Karpas-422 (cell line): ENCODE measurements at regions not wholly inside any gene's neighbourhood (a gene's known extent, or its start where the extent isn't known, plus 50 kb on each side); places are given as distances from the start of the nearest gene placed in this dataset.

Source experiments
- DNase-seq: peaks from one replicate; pipeline ENCODE4 v3.0.0-alpha.2; 2015
- H2AFZ ChIP-seq: fragments of 200-600 bp; sonication (generic); 2 replicates; pipeline ENCODE4 v1.6.1; 2014; ENCODE audit warnings: antibody characterized with exemption, low read length, mixed read lengths
- H3K27ac ChIP-seq: fragments of 200-600 bp; sonication (generic); 2 replicates; pipeline ENCODE4 v1.5.1; 2014; ENCODE audit warnings: mild to moderate bottlenecking, low read length, moderate library complexity
- H3K27me3 ChIP-seq: fragments of 200-600 bp; sonication (generic); 2 replicates; pipeline ENCODE4 v1.6.1; 2014; ENCODE audit warnings: low read length, mixed read lengths
- H3K36me3 ChIP-seq: fragments of 200-600 bp; sonication (generic); 2 replicates; pipeline ENCODE4 v1.6.1; 2014; ENCODE audit warnings: low read length, mixed read lengths; ENCODE audit not compliant: insufficient read depth
- H3K4me1 ChIP-seq: fragments of 200-600 bp; sonication (generic); 2 replicates; pipeline ENCODE4 v1.6.1; 2014; ENCODE audit warnings: mild to moderate bottlenecking, low read length, mixed read lengths
- H3K4me2 ChIP-seq: fragments of 200-600 bp; sonication (generic); 2 replicates; pipeline ENCODE4 v1.6.1; 2014; ENCODE audit warnings: low read length, low read depth, mild to moderate bottlenecking; ENCODE audit not compliant: poor library complexity, severe bottlenecking
- H3K4me3 ChIP-seq: fragments of 200-600 bp; sonication (generic); 2 replicates; pipeline ENCODE4 v1.5.1; 2014; ENCODE audit warnings: mild to moderate bottlenecking, antibody characterized with exemption, low read length, mixed read lengths
- H3K79me2 ChIP-seq: fragments of 200-600 bp; sonication (generic); 2 replicates; pipeline ENCODE4 v1.6.1; 2014; ENCODE audit warnings: mild to moderate bottlenecking, low read length, mixed read lengths
- H3K9ac ChIP-seq: fragments of 200-600 bp; sonication (generic); 2 replicates; pipeline ENCODE4 v1.6.0; 2014; ENCODE audit warnings: low read length
- H3K9me2 ChIP-seq: fragments of 200-600 bp; sonication (generic), shearing (Covaris generic); replicated peaks from 2 replicates; pipeline ENCODE4 v1.6.0; 2014; ENCODE audit warnings: mild to moderate bottlenecking, low read length, moderate library complexity; ENCODE audit not compliant: insufficient read depth
- H3K9me3 ChIP-seq: fragments of 300-700, 200-600 bp; sonication (generic); 2 replicates; pipeline ENCODE4 v1.6.1; 2014; ENCODE audit warnings: low read length, mixed read lengths
- H4K20me1 ChIP-seq: fragments of 200-600 bp; sonication (generic); 2 replicates; pipeline ENCODE4 v1.6.1; 2014; ENCODE audit warnings: mild to moderate bottlenecking, antibody characterized with exemption, low read length, low read depth; ENCODE audit not compliant: insufficient read depth

DNA sequence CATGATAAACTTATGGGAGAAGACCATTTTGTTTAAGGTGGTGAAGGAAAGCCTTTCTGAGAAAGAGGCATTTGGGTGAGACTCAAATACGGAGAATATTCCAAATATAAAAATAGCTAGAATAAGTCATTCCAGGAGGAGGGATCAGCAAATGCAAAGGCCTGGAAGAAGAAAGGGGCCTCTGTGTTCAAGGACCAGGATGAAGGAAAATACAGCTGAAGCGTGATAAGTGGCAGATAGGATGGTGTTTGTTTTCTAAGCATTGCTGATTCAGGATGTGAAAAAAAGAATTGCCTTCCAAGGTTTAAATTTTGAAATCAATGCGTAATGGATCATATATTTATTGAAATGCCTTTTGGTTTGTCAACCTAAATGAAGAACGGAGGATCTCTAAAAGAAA lies 59.4 kb upstream of the CAST start:
- H3K36me3 ChIP-seq: no peaks in the 10 kb centered on the region
- H3K9me3 ChIP-seq: no peaks in the 10 kb centered on the region
- no peak overlapping the region for H3K4me2 ChIP-seq
- no peak overlapping the region for H3K9ac ChIP-seq
- DNase-seq: no peak
- H4K20me1 ChIP-seq: no peaks in the 10 kb centered on the region
- no peaks in the 10 kb centered on the region for H3K9me2 ChIP-seq
- no peak overlapping the region for H3K27ac ChIP-seq
- H3K4me1 ChIP-seq: no peaks in the 10 kb centered on the region
- no peak overlapping the region for H3K4me3 ChIP-seq
- no peaks in the 10 kb centered on the region for H3K79me2 ChIP-seq
- no peaks in the 10 kb centered on the region for H3K27me3 ChIP-seq
- H2AFZ ChIP-seq: no peak overlapping the region

GRCh38 chr5:96605144-96605837 lies 56.9 kb upstream of the CAST start:
- H3K9me2 ChIP-seq: no peaks in the 10 kb centered on the region
- no peaks in the 10 kb centered on the region for H3K79me2 ChIP-seq
- no peak overlapping the region for H3K4me3 ChIP-seq
- no peaks in the 10 kb centered on the region for H3K9me3 ChIP-seq
- H3K9ac ChIP-seq: no peak overlapping the region
- no peaks in the 10 kb centered on the region for H3K4me1 ChIP-seq
- H3K4me2 ChIP-seq: no peak overlapping the region
- no peak overlapping the region for H3K27ac ChIP-seq
- no peak for DNase-seq
- no peaks in the 10 kb centered on the region for H3K27me3 ChIP-seq
- H4K20me1 ChIP-seq: no peaks in the 10 kb centered on the region
- H2AFZ ChIP-seq: no peak overlapping the region
- no peaks in the 10 kb centered on the region for H3K36me3 ChIP-seq

GRCh38 chr5:96609369-96609768 lies 52.8 kb upstream of the CAST start:
- Histone ChIP-seq H3K9ac (no peak overlapping the region), H3K9me2 (no peaks in the 10 kb centered on the region), H3K27me3 (no peaks in the 10 kb centered on the region), H3K4me1 (peaks cover 3% of the 10 kb centered on the region), H3K36me3 (no peaks in the 10 kb centered on the region), H3K4me2 (no peak overlapping the region), H3K79me2 (no peaks in the 10 kb centered on the region), H3K9me3 (no peaks in the 10 kb centered on the region), H3K4me3 (no peak overlapping the region), H2AFZ (no peak overlapping the region), H3K27ac (no peak overlapping the region), H4K20me1 (no peaks in the 10 kb centered on the region)
- no peak for DNase-seq

DNA sequence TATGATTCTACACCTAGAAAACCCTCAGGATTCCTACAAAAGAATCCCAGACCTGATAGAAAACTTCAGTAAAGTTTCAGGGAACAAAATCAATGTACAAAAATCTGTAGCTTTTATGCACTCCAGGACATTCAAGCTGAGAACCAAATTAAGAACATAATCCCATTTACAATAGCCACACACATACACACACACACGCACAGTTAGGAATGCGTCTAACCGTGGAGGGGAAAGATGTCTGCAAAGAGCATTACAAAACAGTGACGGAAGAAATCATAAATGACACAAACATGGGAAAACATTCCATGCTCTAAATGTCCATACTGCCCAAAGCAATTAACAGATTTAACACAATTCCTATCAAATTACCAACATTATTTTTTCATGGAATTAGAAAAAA lies 51.4 kb upstream of the CAST start:
- no peak overlapping the region for H3K4me3 ChIP-seq
- H3K27ac ChIP-seq: no peak overlapping the region
- DNase-seq: no peak
- H4K20me1 ChIP-seq: no peaks in the 10 kb centered on the region
- no peaks in the 10 kb centered on the region for H3K27me3 ChIP-seq
- no peaks in the 10 kb centered on the region for H3K9me2 ChIP-seq
- no peaks in the 10 kb centered on the region for H3K79me2 ChIP-seq
- no peaks in the 10 kb centered on the region for H3K36me3 ChIP-seq
- H3K4me1 ChIP-seq: peaks cover 4% of the 10 kb centered on the region
- H2AFZ ChIP-seq: no peak overlapping the region
- no peak overlapping the region for H3K9ac ChIP-seq
- H3K4me2 ChIP-seq: no peak overlapping the region
- no peaks in the 10 kb centered on the region for H3K9me3 ChIP-seq

DNA sequence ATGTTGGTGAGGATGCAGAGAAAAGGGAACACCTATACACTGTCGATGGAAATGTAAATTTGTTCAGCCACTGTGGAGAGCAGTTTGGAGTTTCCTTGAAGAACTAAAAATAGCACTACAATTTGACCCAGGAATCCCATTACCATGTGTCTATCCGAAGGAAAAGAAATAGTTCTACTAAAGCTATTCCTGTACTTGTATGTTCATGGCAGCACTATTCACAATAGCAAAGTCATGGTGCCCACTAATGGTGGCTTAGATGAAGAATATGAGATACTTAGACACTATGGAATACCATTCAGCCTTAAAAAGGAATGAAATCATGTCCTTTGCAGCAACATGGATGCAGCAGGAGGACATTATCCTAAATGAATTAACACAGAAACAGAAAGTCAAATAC lies 50.2 kb upstream of the CAST start:
- Histone ChIP-seq H3K4me2 (no peak overlapping the region), H3K36me3 (no peaks in the 10 kb centered on the region), H2AFZ (no peak overlapping the region), H3K9me3 (no peaks in the 10 kb centered on the region), H3K79me2 (no peaks in the 10 kb centered on the region), H3K27ac (no peak overlapping the region), H3K4me1 (peaks cover 4% of the 10 kb centered on the region), H4K20me1 (no peaks in the 10 kb centered on the region), H3K27me3 (no peaks in the 10 kb centered on the region), H3K9me2 (no peaks in the 10 kb centered on the region), H3K9ac (no peak overlapping the region), H3K4me3 (no peak overlapping the region)
- no peak for DNase-seq
